OCI-LY3 (cell line): ENCODE measurements at regions not wholly inside any gene's neighbourhood (a gene's known extent, or its start where the extent isn't known, plus 50 kb on each side); places are given as distances from the start of the nearest gene placed in this dataset.

Source experiments
- H2AFZ ChIP-seq: fragments of 200-600, 300-600 bp; shearing (Covaris generic); 2 replicates; pipeline ENCODE4 v1.6.0; 2014; ENCODE audit warnings: antibody characterized with exemption, low read depth, low read length
- H3K27ac ChIP-seq: fragments of 200-600, 300-600 bp; sonication (generic); 2 replicates; pipeline ENCODE4 v1.5.1; 2014; ENCODE audit warnings: mild to moderate bottlenecking, low read length, moderate library complexity, mixed read lengths
- H3K27me3 ChIP-seq: fragments of 200-600, 300-600 bp; sonication (generic); 2 replicates; pipeline ENCODE4 v1.6.1; 2014; ENCODE audit warnings: low read depth, low read length, mixed read lengths
- H3K36me3 ChIP-seq: fragments of 200-600, 300-600 bp; sonication (generic); replicated peaks from 2 replicates; pipeline ENCODE3; 2014; ENCODE audit warnings: low read depth, low read length, mixed read lengths
- H3K4me1 ChIP-seq: fragments of 300-600, 200-600 bp; sonication (generic); 2 replicates; pipeline ENCODE4 v1.6.1; 2014; ENCODE audit warnings: low read length, mixed read lengths
- H3K4me2 ChIP-seq: fragments of 200-600, 300-600 bp; sonication (generic); 2 replicates; pipeline ENCODE4 v1.6.1; 2014; ENCODE audit warnings: low read length, mixed read lengths
- H3K4me3 ChIP-seq: fragments of 300-600, 200-600 bp; sonication (generic); 2 replicates; pipeline ENCODE4 v1.5.1; 2014; ENCODE audit warnings: antibody characterized with exemption, mild to moderate bottlenecking, low read length, moderate library complexity
- H3K79me2 ChIP-seq: fragments of 300-600, 200-600 bp; shearing (Covaris generic); 2 replicates; pipeline ENCODE4 v1.6.1; 2014; ENCODE audit warnings: mild to moderate bottlenecking, low read length, mixed read lengths
- H3K9ac ChIP-seq: fragments of 300-600, 200-600 bp; shearing (Covaris generic); 2 replicates; pipeline ENCODE4 v1.6.0; 2014; ENCODE audit warnings: mild to moderate bottlenecking, low read length, moderate library complexity
- H3K9me3 ChIP-seq: fragments of 200-600, 300-600 bp; shearing (Covaris generic); 2 replicates; pipeline ENCODE4 v1.6.1; 2014; ENCODE audit warnings: low read length, mixed read lengths; ENCODE audit not compliant: insufficient read depth
- H4K20me1 ChIP-seq: fragments of 200-600, 300-600 bp; sonication (generic); 2 replicates; pipeline ENCODE4 v1.6.1; 2016; ENCODE audit warnings: low read length, mixed read lengths; ENCODE audit not compliant: insufficient read depth
- EZH2phosphoT487 ChIP-seq: fragments of 200-600 bp; shearing (Covaris generic); IDR thresholded peaks from 2 replicates; pipeline ENCODE4 v1.6.1; 2018; ENCODE audit warnings: antibody characterized with exemption, mixed run types, low read depth
- TF ChIP-seq, protein P1 (sequence below): fragments of 200-600, 300-600 bp; sonication (generic); IDR thresholded peaks from 2 replicates; pipeline ENCODE4 v1.5.1; 2014; ENCODE audit warnings: antibody characterized with exemption, low read length, low read depth

DNA sequence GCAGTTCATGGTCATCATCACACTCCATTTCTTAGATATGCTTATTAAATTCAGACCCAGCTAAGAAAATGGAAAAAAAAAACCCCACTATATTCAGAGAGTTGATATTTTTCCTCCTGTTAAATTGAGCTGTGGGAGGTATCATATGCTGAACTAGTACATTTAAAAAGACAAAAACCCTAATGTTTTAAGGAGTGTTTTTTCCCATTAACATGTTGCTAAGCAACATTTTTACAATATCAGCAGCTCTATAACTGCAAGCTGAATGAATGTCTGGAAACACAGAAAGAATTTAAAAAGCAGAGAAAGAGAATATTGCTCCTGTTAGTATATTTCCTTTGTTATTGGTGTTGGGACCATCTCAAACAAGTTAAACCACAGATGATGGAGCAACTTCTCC is 265.8 kb upstream of the GRIA1 start:
- no peak overlapping the region for H3K4me3 ChIP-seq
- H4K20me1 ChIP-seq: no peaks in the 10 kb centered on the region
- peaks cover 17% of the 10 kb centered on the region for H3K4me1 ChIP-seq
- no peak overlapping the region for H3K9ac ChIP-seq
- H3K27ac ChIP-seq: no peak overlapping the region
- no peak overlapping the region for H2AFZ ChIP-seq
- H3K9me3 ChIP-seq: no peaks in the 10 kb centered on the region
- no peaks in the 10 kb centered on the region for H3K79me2 ChIP-seq
- no peaks in the 10 kb centered on the region for H3K36me3 ChIP-seq
- no peak overlapping the region for H3K4me2 ChIP-seq
- H3K27me3 ChIP-seq: no peaks in the 10 kb centered on the region
- no peak for TF ChIP-seq EZH2phosphoT487
- TF ChIP-seq, protein P1, sequence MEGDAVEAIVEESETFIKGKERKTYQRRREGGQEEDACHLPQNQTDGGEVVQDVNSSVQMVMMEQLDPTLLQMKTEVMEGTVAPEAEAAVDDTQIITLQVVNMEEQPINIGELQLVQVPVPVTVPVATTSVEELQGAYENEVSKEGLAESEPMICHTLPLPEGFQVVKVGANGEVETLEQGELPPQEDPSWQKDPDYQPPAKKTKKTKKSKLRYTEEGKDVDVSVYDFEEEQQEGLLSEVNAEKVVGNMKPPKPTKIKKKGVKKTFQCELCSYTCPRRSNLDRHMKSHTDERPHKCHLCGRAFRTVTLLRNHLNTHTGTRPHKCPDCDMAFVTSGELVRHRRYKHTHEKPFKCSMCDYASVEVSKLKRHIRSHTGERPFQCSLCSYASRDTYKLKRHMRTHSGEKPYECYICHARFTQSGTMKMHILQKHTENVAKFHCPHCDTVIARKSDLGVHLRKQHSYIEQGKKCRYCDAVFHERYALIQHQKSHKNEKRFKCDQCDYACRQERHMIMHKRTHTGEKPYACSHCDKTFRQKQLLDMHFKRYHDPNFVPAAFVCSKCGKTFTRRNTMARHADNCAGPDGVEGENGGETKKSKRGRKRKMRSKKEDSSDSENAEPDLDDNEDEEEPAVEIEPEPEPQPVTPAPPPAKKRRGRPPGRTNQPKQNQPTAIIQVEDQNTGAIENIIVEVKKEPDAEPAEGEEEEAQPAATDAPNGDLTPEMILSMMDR: no peak

- Histone ChIP-seq H4K20me1 (no peaks in the 10 kb centered on the region), H3K4me2 (0 out of 2 replicates have a peak overlapping the region, but pooled peaks have one; percentile 14)
- TF ChIP-seq, protein P1: no peak
- no peak for TF ChIP-seq EZH2phosphoT487
These were observed 256.5 kb upstream of the GRIA1 start for GRCh38 chr5:153233933-153234332.

GRCh38 chr5:153236319-153236718 is 254.2 kb upstream of the GRIA1 start:
- Histone ChIP-seq H3K36me3 (no peaks in the 10 kb centered on the region), H3K4me3 (peak overlapping the region; percentile 58; the same call in 1 of the 2 replicates), H3K27ac (peak overlapping the region; percentile 99), H3K4me2 (peak overlapping the region; percentile 70), H4K20me1 (no peaks in the 10 kb centered on the region), H3K27me3 (no peaks in the 10 kb centered on the region), H3K9ac (peak overlapping the region; percentile 62; the same call in 1 of the 2 replicates), H3K9me3 (no peaks in the 10 kb centered on the region), H3K79me2 (no peaks in the 10 kb centered on the region), H2AFZ (no peak overlapping the region), H3K4me1 (peaks cover 65% of the 10 kb centered on the region)
- TF ChIP-seq EZH2phosphoT487: no peak
- TF ChIP-seq, protein P1: no peak

More at GRCh38 chr5:153233933-153234332, 256.5 kb upstream of the GRIA1 start:
- no peak overlapping the region for H3K9ac ChIP-seq
- H3K27ac ChIP-seq: no peak overlapping the region
- no peak overlapping the region for H3K4me3 ChIP-seq
- no peaks in the 10 kb centered on the region for H3K27me3 ChIP-seq
- H2AFZ ChIP-seq: no peak overlapping the region; the same call in 1 of the 2 replicates
- peaks cover 46% of the 10 kb centered on the region for H3K4me1 ChIP-seq
- no peaks in the 10 kb centered on the region for H3K36me3 ChIP-seq
- no peaks in the 10 kb centered on the region for H3K79me2 ChIP-seq
- H3K9me3 ChIP-seq: no peaks in the 10 kb centered on the region

DNA sequence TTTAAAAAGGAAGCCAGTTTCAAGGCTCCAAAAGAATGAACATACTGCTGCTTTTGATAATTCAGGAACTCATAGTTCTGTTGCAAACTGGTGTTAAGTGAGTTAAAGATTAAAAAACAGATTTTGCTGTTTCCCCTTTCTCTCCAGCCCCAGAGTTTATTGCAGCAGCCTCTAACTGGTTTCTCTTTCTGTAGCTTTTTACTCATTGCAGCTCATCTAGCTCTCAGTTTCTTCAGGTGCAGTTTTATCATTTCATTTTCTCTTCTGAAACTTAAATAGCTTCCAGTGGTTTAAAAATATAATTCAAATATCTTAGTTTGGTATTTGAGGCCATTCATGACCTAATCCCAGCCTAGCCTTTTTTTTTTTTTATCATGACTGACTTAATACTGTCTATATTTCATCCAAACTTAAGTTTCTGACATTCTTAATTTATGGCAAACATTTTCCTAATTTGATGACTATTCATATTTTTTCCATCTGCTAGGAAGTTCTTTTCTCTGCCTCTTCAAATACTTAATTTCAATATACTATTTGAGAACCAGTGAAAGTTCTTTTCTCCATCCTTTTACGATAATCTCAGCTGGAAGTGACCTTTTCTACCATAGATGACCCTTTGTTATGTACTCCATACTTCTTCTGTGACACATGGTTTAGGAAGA is 252.7 kb upstream of the GRIA1 start:
- H2AFZ ChIP-seq: no peak overlapping the region
- H3K27me3 ChIP-seq: no peaks in the 10 kb centered on the region
- no peaks in the 10 kb centered on the region for H3K9me3 ChIP-seq
- H3K9ac ChIP-seq: peak overlapping the region; percentile 62; the same call in 1 of the 2 replicates
- H3K27ac ChIP-seq: peak overlapping the region; percentile 99
- peaks cover 71% of the 10 kb centered on the region for H3K4me1 ChIP-seq
- TF ChIP-seq, protein P1: no peak
- no peak for TF ChIP-seq EZH2phosphoT487
- H3K79me2 ChIP-seq: no peaks in the 10 kb centered on the region
- no peaks in the 10 kb centered on the region for H3K36me3 ChIP-seq
- H3K4me3 ChIP-seq: peak overlapping the region; percentile 58
- no peaks in the 10 kb centered on the region for H4K20me1 ChIP-seq
- H3K4me2 ChIP-seq: peak overlapping the region; percentile 70
